Neural crest cell (in vitro differentiated cells): ENCODE measurements at regions not wholly inside any gene's neighbourhood (a gene's known extent, or its start where the extent isn't known, plus 50 kb on each side); places are given as distances from the start of the nearest gene placed in this dataset.

Experiments
- DNase-seq: peaks from one replicate; pipeline ENCODE4 v3.0.0; 2021; ENCODE audit warnings: low read depth, mixed read lengths, low spot score
- H3K27ac Mint-ChIP-seq: one replicate; pipeline ENCODE4 v1.8.0; 2021; ENCODE audit warnings: mild to moderate bottlenecking, mixed read lengths; ENCODE audit not compliant: unreplicated experiment
- H3K27me3 Mint-ChIP-seq: 2 replicates; pipeline ENCODE4 v1.8.0; 2021; ENCODE audit warnings: low read depth, mild to moderate bottlenecking, mixed read lengths
- H3K36me3 Mint-ChIP-seq: 2 replicates; pipeline ENCODE4 v1.8.0; 2021; ENCODE audit warnings: low read depth, mild to moderate bottlenecking, mixed read lengths
- H3K4me1 Mint-ChIP-seq: 2 replicates; pipeline ENCODE4 v1.8.0; 2021; ENCODE audit warnings: mixed read lengths
- H3K4me3 Mint-ChIP-seq: one replicate; pipeline ENCODE4 v1.8.0; 2021; ENCODE audit warnings: mild to moderate bottlenecking, mixed read lengths
- H3K9me3 Mint-ChIP-seq: 2 replicates; pipeline ENCODE4 v1.8.0; 2021; ENCODE audit warnings: mixed read lengths
- CTCF ChIP-seq: fragments of 200-600 bp; sonication (generic); conservative IDR thresholded peaks from 2 replicates; pipeline ENCODE4 v1.5.0; 2021; ENCODE audit warnings: antibody characterized with exemption, mild to moderate bottlenecking

DNA sequence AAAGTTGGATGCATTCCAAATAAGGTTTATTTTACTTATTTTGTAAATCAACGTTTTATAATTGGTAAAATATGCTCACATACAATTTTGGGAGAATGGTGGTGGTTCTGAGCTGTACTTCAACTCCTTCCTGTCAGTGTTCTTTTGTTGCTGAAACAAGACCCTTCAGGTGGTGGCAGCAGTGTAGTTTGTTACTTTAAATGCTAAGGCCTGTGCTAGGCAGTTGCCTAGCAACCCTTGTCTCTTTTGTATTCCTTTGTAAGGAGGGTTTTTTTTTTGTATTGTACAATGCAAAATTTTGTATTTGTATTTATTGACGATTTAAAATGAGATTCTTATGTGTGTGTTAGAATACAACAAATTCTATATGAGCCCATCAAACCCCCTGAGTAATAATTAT is 166.0 kb upstream of the FAM98A start:
- H3K4me3 Mint-ChIP-seq = peak overlapping the region; percentile 25
- H3K4me1 Mint-ChIP-seq = peaks cover 28% of the 10 kb centered on the region
- no peak for DNase-seq
- H3K27me3 Mint-ChIP-seq = no peaks in the 10 kb centered on the region
- H3K9me3 Mint-ChIP-seq = peaks cover 5% of the 10 kb centered on the region
- H3K36me3 Mint-ChIP-seq = peaks cover 2% of the 10 kb centered on the region
- TF ChIP-seq CTCF = no peak
- H3K27ac Mint-ChIP-seq = no peak overlapping the region

GRCh38 chr2:33764551-33764950 is 165.5 kb upstream of the FAM98A start:
- no peak for TF ChIP-seq CTCF
- H3K27ac Mint-ChIP-seq = peak overlapping the region; percentile 64
- DNase-seq = no peak
- H3K4me3 Mint-ChIP-seq = no peak overlapping the region
- peaks cover 2% of the 10 kb centered on the region for H3K36me3 Mint-ChIP-seq
- peaks cover 5% of the 10 kb centered on the region for H3K9me3 Mint-ChIP-seq
- no peaks in the 10 kb centered on the region for H3K27me3 Mint-ChIP-seq
- peaks cover 28% of the 10 kb centered on the region for H3K4me1 Mint-ChIP-seq

- no peak for DNase-seq
- no peak overlapping the region for H3K4me3 Mint-ChIP-seq
- H3K36me3 Mint-ChIP-seq = peaks cover 5% of the 10 kb centered on the region
- peaks cover 9% of the 10 kb centered on the region for H3K9me3 Mint-ChIP-seq
- TF ChIP-seq CTCF = no peak
- H3K27me3 Mint-ChIP-seq = no peaks in the 10 kb centered on the region
- H3K27ac Mint-ChIP-seq = no peak overlapping the region
- H3K4me1 Mint-ChIP-seq = peaks cover 28% of the 10 kb centered on the region
These were observed 164.7 kb upstream of the FAM98A start for GRCh38 chr2:33763671-33764310.

DNA sequence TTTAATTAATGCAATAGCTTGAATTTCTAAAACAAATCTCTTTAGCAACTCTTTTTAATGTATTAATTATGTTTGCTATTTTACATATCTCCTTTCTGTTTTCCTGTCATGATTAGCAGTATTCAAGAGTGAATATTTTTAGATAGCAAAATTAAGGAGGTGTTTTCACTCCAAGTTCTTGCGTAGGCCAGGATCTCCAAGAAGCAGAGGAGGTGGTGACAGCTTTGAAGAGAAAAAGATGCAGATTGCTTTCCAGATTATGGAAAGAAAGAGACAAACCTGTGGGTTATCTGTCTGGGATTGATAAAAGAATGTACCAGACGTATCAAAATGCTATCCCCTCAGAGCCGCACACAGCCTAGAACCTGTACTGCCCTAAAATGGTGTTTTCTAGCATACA is 163.5 kb upstream of the FAM98A start:
- Mint-ChIP-seq H3K27me3 (no peaks in the 10 kb centered on the region), H3K27ac (no peak overlapping the region), H3K4me1 (peaks cover 28% of the 10 kb centered on the region), H3K36me3 (peaks cover 4% of the 10 kb centered on the region), H3K4me3 (no peak overlapping the region), H3K9me3 (peaks cover 9% of the 10 kb centered on the region)
- no peak for TF ChIP-seq CTCF
- DNase-seq = no peak

DNA sequence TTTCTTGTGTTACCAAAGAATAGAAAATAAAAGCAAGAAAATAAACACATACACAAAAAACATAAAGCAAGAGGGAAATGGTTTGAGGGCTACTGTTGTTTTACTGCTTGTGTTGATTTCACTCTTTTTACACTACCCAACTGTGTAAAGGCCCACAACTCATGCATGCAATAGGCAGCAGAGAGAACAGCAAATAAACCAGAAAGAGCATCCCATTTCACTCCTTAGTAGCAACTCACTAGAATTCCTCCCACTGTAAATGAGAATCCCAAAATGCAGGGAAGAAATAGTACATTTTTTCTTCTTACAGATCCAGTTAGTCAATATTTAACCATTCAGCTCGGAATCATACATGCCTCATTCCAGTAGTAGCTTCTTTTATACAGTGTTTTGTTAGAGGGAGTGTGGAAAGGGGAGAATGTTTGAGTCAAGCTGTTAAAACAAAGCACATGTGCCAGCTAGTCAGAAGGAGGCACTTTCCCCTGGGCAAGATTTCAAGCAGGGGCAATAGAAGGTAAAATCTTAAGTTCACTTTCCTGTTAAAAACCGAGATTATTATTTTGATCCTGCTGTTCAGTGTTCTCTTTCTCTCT is 147.2 kb upstream of the FAM98A start:
- H3K36me3 Mint-ChIP-seq = peaks cover 9% of the 10 kb centered on the region
- peaks cover 11% of the 10 kb centered on the region for H3K9me3 Mint-ChIP-seq
- no peak for DNase-seq
- no peak for TF ChIP-seq CTCF
- H3K27ac Mint-ChIP-seq = no peak overlapping the region
- no peak overlapping the region for H3K4me3 Mint-ChIP-seq
- no peaks in the 10 kb centered on the region for H3K27me3 Mint-ChIP-seq
- H3K4me1 Mint-ChIP-seq = no peaks in the 10 kb centered on the region
